Smooth muscle cell (in vitro differentiated cells): ENCODE measurements at regions not wholly inside any gene's neighbourhood (a gene's known extent, or its start where the extent isn't known, plus 50 kb on each side); places are given as distances from the start of the nearest gene placed in this dataset.
A peak's percentile ranks its signal among the peaks of the same experiment; 100 is the strongest.

ENCODE experiments used
- DNase-seq: peaks from one replicate; lab custom pipeline; 2025; ENCODE audit not compliant: unreplicated experiment; lab: John Stamatoyannopoulos, UW
- H2AFZ ChIP-seq: fragments of 200-600 bp; sonication (generic); 2 replicates; pipeline ENCODE4 v1.6.0; 2016; ENCODE audit warnings: antibody characterized with exemption, low read depth, mild to moderate bottlenecking
- H3F3A ChIP-seq: fragments of 200-600 bp; sonication (generic); 2 replicates; pipeline ENCODE4 v1.6.0; 2017; ENCODE audit warnings: antibody characterized with exemption, low read depth
- H3K27ac ChIP-seq: fragments of 200-600 bp; sonication (generic); 2 replicates; pipeline ENCODE4 v1.5.1; 2016; ENCODE audit warnings: low read depth, mild to moderate bottlenecking
- H3K27me3 ChIP-seq: fragments of 200-600 bp; sonication (generic); 2 replicates; pipeline ENCODE4 v1.6.1; 2016; ENCODE audit warnings: low read depth, mild to moderate bottlenecking
- H3K36me3 ChIP-seq: fragments of 200-600 bp; sonication (generic); 2 replicates; pipeline ENCODE4 v1.5.1; 2016; ENCODE audit warnings: low read depth
- H3K4me1 ChIP-seq: fragments of 200-600 bp; sonication (generic); 2 replicates; pipeline ENCODE4 v1.5.1; 2016; ENCODE audit warnings: low read depth
- H3K4me2 ChIP-seq: fragments of 200-600 bp; sonication (generic); 2 replicates; pipeline ENCODE4 v1.6.0; 2016; ENCODE audit warnings: mild to moderate bottlenecking
- H3K4me3 ChIP-seq: fragments of 200-600 bp; sonication (generic); 2 replicates; pipeline ENCODE4 v1.5.1; 2016; ENCODE audit warnings: mild to moderate bottlenecking
- H3K79me2 ChIP-seq: fragments of 200-600 bp; sonication (generic); 2 replicates; pipeline ENCODE4 v1.6.0; 2016; ENCODE audit warnings: low read depth, mild to moderate bottlenecking
- H3K9ac ChIP-seq: fragments of 200-600 bp; sonication (generic); 2 replicates; pipeline ENCODE4 v1.6.0; 2016; ENCODE audit warnings: low read depth
- H3K9me3 ChIP-seq: fragments of 200-600 bp; sonication (generic); replicated peaks from 2 replicates; pipeline ENCODE4 v1.5.1; 2016; ENCODE audit warnings: low read depth
- H4K20me1 ChIP-seq: fragments of 200-600 bp; sonication (generic); 2 replicates; pipeline ENCODE4 v1.6.0; 2016; ENCODE audit warnings: low read depth
- CTCF ChIP-seq: fragments of 200-600 bp; sonication (generic); IDR thresholded peaks from 2 replicates; pipeline ENCODE4 v1.5.1; 2017; ENCODE audit warnings: borderline replicate concordance, mild to moderate bottlenecking, antibody characterized with exemption; ENCODE audit not compliant: insufficient read depth, poor library complexity, severe bottlenecking
- WGBS: methylation state at CpG from one replicate; pipeline ENCODE4 v1.1.7; 2016; ENCODE audit warnings: low lambda C conversion rate; 5-methylcytosine and 5-hydroxymethylcytosine counted together

- no peak for TF ChIP-seq CTCF
- H3K4me3 ChIP-seq: no peak overlapping the region
- no peaks in the 10 kb centered on the region for H3F3A ChIP-seq
- H3K27ac ChIP-seq: no peak overlapping the region
- no peak for DNase-seq
- no peaks in the 10 kb centered on the region for H4K20me1 ChIP-seq
- no peak overlapping the region for H3K9ac ChIP-seq
- H3K27me3 ChIP-seq: no peaks in the 10 kb centered on the region
- no peak overlapping the region for H2AFZ ChIP-seq
- no peaks in the 10 kb centered on the region for H3K36me3 ChIP-seq
- H3K4me1 ChIP-seq: no peaks in the 10 kb centered on the region
- 94% methylated on average over 7 of the region's 7 CpGs for WGBS
- H3K4me2 ChIP-seq: no peak overlapping the region
- H3K9me3 ChIP-seq: no peaks in the 10 kb centered on the region
- no peaks in the 10 kb centered on the region for H3K79me2 ChIP-seq
Measured at GRCh38 chr5:106876665-106877194, 794.0 kb downstream of the EFNA5 start.

DNA sequence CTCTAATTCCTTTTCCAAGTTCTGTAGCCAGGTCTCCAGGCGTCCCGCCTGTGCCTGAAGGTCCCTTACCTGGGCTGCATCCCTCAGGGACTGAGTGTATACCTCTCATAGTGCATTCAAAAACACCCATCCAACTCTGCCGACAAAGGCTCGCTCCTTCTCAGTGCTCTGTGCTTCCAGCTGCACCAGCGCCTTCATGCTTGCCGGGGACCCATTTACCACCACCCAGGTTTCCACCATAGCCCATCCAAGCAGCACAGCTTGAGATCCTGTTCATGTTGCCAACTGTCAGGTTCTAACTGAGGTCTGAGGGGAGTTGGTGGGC is 794.5 kb downstream of the EFNA5 start:
- H4K20me1 ChIP-seq: no peaks in the 10 kb centered on the region
- TF ChIP-seq CTCF: no peak
- H3K36me3 ChIP-seq: no peaks in the 10 kb centered on the region
- no peak for DNase-seq
- no peaks in the 10 kb centered on the region for H3K4me1 ChIP-seq
- H3K27ac ChIP-seq: no peak overlapping the region
- no peak overlapping the region for H3K4me3 ChIP-seq
- WGBS: 96% methylated on average over 6 of the region's 6 CpGs
- no peaks in the 10 kb centered on the region for H3K27me3 ChIP-seq
- H3K79me2 ChIP-seq: no peaks in the 10 kb centered on the region
- H3F3A ChIP-seq: no peaks in the 10 kb centered on the region
- no peak overlapping the region for H3K9ac ChIP-seq
- no peak overlapping the region for H3K4me2 ChIP-seq
- no peaks in the 10 kb centered on the region for H3K9me3 ChIP-seq
- H2AFZ ChIP-seq: no peak overlapping the region

- WGBS: 68% methylated on average over 21 of the region's 21 CpGs
- peak; percentile 67 for TF ChIP-seq CTCF
- Histone ChIP-seq H3K79me2 (no peaks in the 10 kb centered on the region), H3K9ac (no peak overlapping the region), H3F3A (no peaks in the 10 kb centered on the region), H3K4me2 (no peak overlapping the region), H2AFZ (no peak overlapping the region), H3K4me1 (no peaks in the 10 kb centered on the region), H3K9me3 (no peaks in the 10 kb centered on the region), H4K20me1 (no peaks in the 10 kb centered on the region), H3K27me3 (no peaks in the 10 kb centered on the region), H3K36me3 (no peaks in the 10 kb centered on the region), H3K27ac (no peak overlapping the region), H3K4me3 (no peak overlapping the region)
- no peak for DNase-seq
Measured at GRCh38 chr5:106875591-106876297, 795.0 kb downstream of the EFNA5 start.

GRCh38 chr5:106874974-106875373 is 795.8 kb downstream of the EFNA5 start:
- Histone ChIP-seq H3K79me2 (no peaks in the 10 kb centered on the region), H3K4me2 (no peak overlapping the region), H3K27me3 (no peaks in the 10 kb centered on the region), H3F3A (no peaks in the 10 kb centered on the region), H3K9ac (no peak overlapping the region), H3K4me1 (no peaks in the 10 kb centered on the region), H3K4me3 (no peak overlapping the region), H2AFZ (no peak overlapping the region), H3K27ac (no peak overlapping the region), H3K36me3 (no peaks in the 10 kb centered on the region), H4K20me1 (no peaks in the 10 kb centered on the region), H3K9me3 (no peaks in the 10 kb centered on the region)
- DNase-seq: no peak
- TF ChIP-seq CTCF: no peak
- WGBS: 100% methylated on average over 9 of the region's 9 CpGs
